Activated CD8-positive, alpha-beta memory T cell treated with anti-CD3 and anti-CD28 coated beads, Interleukin-2, amount 50 U/mL, for 1 hour (primary cell): ENCODE measurements at regions not wholly inside any gene's neighbourhood (a gene's known extent, or its start where the extent isn't known, plus 50 kb on each side); places are given as distances from the start of the nearest gene placed in this dataset.
A peak's percentile ranks its signal among the peaks of the same experiment; 100 is the strongest.
"Not testable (repeated sequence)": the region's sequence is repeated elsewhere in the genome, so short reads cannot be mapped to it uniquely, and the experiment has no call there.

Source experiments
- DNase-seq: peaks from one replicate; pipeline ENCODE4 v3.0.0-alpha.2; 2020; ENCODE audit errors: extremely low read depth

DNA sequence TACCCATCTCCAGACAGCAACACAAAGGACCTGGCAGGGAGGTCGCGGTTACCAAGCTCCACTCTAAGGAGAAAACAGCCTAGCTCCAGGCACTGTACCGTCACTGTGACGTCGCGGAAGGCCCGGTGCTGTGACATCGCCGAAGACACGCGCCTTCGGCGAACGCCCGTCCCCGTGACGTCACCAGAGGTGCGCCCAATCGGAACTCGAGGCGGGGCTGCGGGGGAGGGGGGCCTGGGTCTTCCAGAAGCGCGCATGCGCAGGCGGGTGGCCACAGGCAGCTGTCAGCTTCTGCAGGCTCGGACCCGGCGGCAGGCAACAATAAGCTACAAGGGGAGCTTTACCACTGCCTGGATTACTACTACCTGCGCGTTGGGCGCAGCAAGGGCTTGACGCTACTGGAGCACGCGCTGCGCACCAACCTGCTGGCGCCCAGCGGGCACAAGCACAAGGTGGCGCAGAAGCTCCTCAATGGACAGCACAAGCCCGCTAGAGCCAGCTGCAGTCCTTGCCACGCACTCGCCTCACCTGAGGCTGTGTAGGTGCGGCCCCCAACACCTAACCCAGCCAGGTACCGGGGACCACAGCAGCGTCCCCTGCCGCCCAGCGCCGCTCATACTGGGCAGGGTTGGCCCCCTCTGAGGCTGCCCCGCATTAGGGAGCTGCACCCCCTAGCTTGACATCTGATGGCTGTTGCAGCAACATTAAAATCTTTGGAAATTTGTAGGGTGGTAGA, 208.4 kb downstream of the TPST1 start:
- peak; percentile 74 for DNase-seq

DNA sequence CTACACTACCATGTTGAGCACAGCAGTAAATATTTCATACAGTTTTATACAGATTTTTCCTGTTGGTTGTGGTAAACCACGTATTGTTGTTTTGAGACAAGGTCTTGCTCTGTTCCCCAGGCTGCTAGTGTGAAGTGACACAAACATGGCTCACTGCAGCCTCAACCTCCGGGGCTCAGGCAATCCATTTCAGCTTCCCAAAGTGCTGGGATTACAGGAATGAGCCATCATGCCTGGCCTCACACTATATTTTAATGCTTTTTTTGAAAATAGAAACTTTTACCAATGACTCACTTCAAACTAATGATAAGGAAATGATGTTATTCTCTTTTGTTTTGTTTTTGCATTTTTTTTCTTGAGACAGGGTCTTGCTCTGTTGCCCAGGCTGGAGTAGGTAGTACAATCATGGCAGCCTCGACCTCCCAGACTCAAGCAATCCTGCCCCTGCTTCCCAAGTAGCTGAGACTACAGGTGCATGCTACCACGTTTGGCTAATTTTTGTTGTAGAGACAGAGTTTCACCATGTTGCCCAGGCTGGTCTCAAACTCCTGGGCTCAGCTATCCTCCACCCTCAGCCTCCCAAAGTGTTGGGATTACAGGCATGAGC, 210.6 kb downstream of the TPST1 start:
- DNase-seq = no peak

DNA sequence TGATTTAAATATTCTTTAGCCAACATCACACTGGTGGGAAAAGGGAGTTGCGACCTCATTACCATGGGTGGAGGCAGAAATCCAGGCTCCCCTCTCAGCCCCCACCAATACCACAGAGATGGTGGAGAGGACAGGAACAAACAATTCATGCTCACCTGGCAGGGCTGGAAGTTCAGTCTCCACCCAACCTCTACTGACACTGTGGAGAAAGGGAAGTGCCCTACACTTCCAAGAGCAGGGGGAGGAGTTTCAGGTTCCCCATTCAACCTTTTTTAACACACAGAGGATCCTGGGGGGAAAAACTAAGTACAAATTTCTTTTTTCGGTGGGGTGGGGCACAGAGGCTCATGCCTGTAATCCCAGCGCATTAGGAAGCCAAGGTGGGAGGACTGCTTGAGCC, 210.1 kb upstream of the KCTD7 start:
- DNase-seq = no peak

DNA sequence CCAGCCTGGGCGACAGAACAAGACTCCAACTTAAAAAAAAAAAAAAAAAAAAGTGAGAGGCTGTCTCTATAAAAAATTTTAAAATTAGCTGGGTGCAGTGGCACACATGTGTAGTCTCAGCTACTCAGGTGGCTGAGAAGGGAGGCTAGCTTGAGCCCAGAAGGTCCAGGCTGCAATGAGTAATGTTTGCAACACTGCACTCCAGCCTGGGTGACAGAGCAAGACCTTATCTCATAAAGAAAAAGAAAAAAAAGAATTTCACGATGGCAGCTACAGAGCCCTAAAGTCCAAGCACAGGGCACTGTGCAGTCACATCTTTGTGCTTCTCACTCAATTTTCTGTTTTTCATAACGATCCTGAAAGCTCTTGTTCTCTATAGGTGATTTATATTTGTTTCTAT, 209.5 kb upstream of the KCTD7 start:
- DNase-seq = no peak

DNA sequence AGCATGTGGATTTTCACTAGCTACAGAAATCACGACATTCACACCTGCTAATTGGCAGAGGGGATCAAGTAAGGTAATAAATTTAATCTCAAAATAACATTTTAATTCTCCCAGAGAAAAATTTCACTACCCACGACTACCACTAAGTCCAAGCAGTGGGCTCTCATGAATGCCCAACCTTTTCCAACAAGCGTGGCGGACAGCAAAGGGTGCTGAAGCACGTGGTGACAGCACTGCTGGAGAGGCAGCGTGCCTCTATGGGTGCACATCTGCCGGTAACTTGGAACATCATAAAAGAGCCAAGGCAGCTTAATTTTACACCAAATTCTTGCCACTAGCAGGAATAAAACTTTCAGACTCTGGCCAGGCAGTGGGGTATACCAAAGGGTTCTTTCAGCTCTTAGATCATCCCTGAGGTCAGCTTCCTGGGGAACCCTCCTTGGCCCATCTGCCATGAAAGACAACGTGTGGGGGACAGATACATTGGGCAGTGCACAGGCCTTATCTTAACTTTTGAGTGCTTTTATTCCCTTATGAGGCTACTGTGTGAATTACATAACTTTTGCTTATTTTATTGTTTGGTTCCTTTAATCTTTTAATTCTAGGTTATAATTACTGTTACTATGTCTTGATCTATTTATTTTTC, 206.7 kb upstream of the KCTD7 start:
- DNase-seq = no peak

DNA sequence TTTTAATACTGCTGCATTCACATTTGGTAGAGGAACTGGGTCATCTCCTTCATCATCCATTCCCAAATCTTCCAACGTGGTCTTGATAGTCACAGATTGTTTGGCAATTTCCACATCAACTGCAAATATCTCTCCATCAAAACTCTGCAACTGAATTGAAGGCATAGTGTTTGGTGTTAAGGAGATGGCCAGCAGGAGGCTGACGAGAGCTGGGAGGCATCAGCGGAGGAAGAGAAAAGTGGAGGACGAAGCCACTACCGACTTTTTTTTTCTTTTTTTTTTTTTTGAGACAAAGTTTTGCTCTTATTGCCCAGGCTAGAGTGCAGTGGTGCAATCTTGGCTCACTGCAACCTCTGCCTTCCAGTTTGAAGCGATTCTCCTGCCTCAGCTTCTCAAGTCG, 205.0 kb upstream of the KCTD7 start:
- DNase-seq = no peak

DNA sequence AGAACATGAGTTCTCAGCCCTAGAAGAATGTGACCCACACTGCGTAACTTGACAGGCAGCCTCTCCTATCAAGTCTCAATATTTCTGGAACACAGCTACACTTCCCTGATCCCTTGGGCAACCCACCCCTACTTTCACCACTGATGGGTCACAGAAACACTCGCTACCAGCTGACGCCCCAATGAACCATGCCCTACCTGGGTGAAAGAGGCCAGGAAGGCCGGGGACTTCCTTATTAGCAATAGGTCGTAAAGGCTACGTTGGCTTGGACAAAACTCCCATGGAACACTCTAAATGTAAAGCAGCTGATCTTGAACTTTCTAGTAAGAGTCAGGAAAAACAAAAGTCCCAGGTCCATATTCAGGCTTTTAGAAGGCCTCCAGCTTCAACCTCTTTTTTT, 202.3 kb upstream of the KCTD7 start:
- no peak for DNase-seq

DNA sequence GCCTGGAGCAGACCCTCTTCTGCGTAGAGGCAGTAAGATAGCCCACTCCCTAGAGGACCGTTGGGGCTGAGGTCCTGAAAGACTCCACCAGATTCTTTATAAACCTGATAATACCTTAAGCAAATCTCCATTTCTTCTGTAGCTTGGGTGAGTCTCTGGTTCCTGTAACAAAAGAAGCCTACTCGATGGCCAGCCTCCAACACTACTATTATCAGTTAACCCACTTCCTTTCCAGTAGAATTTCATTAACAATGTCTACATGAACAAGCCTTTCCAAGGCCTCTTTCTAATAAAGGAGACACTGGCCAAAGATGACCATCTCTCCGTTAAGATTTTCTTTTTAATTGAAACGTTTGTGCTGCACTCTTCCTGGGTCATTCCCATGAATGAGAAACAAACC, 201.7 kb upstream of the KCTD7 start:
- no peak for DNase-seq

DNA sequence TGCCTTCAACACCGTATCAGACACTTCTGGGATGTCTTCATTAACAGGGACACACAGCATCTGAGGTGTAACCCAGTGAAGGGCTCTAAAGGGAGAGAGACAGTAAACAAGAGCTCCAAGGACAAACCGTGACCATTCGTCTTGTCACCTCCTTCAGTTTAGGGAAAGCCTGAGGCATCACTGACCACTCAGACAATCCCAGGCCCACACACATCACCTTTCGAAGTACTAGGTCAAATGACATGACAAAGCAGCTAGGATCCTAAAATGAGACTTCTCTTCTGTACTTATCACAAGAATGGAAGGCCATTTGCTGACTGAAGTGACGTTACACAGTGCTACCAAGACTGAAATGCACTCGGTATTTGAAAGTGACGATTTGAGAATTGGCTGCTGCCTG, 200.7 kb upstream of the KCTD7 start:
- no peak for DNase-seq

DNA sequence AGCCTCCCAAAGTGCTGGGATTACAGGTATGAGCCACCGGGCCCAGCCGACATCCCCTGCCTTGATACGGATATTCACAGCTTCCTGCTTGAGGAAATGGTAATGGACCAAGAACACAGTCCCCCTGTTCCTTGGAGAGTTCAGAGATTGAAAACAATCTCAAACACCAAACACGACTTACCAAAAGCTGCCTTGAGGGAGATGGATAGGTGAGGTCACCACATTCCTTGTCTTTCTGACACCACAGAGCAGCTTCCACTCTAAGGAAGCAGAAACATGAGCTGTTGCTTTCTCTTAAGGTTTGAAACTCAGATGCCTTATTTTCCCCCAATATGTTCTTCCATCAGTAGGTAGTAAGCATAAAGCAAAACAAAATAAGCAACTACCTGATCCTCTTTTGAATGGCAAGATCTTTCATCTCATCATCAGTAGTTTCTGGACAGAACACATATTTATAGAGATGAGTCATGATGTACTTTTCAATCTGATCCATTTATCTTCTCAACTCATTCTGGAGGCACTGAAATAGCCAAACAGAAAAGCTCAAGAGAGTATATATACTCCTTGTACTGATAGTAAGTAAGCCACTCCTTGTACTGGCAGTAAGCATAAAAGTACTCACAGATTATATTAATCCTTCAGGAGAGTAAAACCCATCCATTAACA, 199.1 kb upstream of the KCTD7 start:
- no peak for DNase-seq

DNA sequence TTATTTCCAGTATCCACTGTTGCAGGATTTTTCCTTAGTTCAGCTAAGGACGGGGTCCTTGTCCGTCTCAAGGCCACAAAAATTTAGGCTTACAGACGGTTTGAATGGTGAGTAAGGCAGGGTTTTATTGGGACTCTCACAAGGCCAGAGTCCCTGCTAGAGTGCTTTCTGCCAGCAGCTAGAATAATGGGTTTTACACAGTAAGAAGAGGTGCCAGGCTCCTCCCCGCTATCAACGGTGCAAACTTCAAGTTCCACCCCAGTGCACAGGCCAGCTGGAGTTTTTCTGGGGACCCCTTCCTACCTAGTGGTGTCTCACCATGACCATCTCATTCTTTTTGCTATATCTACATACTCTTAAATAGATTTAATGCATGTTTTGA, 198.5 kb upstream of the KCTD7 start:
- DNase-seq = no peak

DNA sequence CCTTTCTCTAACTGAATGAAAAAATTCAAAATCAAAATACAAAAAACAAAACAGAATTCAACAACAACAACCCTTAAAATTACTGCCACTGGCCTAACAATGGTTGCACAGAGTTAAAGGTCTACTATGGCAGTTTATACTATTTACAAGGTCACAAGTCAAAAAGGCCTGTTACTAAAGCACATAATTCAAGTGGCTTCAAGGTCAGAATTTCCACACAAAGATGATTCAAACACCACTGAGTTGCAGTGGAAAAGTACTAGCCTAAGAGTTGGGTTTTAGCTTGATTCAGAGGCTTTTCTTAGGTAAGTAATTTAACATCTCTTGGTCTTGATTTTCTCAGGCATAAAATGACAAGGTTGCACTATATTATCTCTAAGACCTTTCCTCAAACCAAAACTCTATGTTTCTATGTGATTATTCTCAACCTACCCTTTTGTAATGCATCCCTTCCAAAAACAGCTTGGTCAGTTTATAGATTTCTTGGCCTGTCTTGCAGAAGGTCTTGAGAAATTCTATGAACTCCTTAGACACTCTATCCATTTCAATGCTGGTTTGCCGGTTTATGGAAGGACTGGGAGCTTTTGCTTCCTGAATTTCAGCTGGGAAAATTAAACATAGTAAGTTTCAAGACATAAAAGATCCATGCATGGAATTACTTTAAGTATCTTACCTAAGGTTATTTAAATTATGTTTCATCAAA, 189.8 kb upstream of the KCTD7 start:
- DNase-seq = not testable (repeated sequence)

DNA sequence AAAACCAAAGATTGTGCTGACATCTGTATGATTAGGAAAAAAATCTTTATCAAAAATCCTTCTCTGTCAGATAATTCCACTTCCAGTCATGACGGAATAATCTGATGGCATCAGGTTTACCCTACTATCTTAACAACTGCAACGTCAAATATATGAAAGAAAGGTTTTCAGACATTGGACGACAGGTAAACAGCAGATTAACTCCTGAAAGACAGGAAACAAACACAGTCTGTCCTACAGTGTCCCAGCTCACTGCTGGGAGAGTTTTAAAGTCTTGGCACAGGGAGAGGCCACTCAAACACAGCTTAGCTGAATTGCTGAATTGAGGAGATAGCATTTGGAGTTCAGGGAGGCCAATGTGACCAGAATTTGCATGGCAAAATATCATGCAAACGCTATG, 186.3 kb upstream of the KCTD7 start:
- DNase-seq = no peak

DNA sequence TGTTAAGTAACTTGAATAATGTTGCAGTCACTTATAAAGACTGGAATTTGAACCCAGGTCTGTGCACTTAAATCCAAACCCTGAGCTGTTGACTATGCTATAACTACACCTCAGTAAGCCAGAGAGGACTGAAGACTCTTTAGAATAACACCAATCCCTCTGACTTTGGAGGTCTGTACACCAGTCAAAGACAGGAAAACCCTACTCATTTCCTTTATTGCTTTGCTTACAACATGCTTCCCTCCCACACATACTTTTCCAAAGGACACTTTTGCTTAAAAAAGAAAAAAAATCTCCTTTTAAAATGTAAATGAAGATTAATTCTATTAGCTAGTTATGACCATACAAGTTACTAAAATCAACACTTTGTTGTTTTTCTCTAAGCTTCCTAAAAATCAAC, 184.7 kb upstream of the KCTD7 start:
- DNase-seq = no peak

DNA sequence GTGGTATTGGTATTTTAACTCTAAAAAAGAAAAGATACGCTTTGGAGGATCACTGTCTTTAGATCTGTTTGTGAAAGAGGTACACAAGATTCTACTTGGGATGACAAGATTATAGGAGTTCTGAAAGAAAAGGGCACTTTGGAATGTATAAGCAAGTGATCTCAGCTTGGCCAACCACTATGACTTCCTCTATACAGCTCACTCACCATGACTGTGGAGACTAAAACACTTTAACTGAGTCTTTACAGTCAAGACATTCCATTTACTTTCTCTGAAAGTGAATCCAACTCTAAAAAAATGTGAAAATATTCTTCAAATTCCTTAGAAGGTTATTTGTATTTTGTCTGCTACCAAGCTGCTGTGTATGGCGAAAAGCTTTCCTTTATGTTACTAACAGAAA, 181.7 kb upstream of the KCTD7 start:
- DNase-seq = not testable (repeated sequence)

DNA sequence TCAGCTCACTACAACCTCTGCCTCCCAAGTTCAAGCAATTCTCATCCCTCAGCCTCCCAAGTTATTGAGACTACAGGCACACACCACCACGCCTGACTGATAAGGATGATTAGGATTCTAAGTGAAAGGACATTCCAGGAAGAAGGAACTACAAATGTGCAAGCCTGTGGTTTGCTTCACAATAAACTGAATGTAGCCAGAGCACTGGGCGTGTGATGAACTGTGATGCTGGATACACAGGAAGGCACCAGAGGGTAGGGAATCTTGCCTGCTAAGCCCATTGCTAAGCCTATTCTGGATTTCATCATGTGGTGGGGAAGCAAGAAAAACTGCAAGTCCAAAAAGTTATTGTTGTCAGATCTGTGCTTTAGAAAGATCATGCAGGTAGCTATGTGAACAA, 177.9 kb upstream of the KCTD7 start:
- DNase-seq = not testable (repeated sequence)

DNA sequence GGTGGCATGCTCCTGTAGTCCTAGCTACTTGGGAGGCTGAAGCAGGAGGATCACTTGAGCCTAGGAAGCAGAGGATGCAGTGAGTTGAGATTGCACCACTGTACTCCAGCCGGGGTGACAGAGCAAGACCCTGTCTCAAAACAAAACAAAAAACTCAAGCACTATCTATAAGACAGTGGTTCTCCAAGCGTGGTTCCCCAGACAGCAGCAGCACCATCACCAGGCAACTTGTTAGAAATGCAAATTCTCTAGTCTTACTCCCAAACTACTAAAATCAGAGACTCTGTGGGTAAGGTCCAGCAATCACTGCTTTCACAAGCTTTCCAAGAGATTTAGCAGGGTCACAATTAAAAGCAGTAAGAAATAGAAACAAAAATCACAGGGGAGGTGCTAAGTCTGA, 177.0 kb upstream of the KCTD7 start:
- DNase-seq = not testable (repeated sequence)

DNA sequence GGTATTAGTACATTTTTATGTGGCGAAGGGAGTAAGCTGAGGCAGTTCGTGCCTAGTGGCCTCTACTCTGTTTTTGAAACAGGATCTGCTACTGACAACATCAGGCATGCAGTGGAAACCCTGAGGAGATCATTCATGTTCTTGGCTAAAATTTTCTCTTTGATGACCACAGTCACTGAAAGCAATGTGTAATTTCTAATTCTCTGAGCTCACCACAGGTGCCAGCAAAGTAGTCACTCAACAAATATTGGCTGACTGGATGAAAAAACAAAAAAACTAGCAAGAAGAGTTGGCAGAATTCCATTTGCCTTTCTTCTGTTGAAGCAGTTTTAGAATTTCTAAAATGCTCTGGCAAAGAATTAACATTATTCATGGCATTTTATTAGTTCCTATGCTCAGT, 176.5 kb upstream of the KCTD7 start:
- no peak for DNase-seq

DNA sequence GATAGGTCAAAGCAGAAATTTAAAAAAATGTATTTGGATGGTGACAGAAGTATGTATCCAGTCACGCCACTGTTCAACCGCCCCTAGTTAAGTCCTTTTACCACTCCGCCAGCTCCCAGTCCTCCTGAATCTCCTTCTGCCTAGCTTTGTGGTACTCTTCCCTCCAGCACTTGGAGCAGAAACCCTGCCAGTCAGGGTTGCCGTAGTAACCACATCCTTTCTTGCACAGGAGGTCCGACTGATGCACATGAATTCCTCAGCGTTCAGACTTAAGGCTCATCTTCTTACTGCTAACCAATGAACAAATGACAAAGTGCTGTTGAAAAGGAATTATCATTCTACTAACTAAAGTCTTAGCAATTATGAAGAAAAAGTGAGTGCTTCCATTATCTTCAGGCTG, 175.3 kb upstream of the KCTD7 start:
- DNase-seq = no peak

DNA sequence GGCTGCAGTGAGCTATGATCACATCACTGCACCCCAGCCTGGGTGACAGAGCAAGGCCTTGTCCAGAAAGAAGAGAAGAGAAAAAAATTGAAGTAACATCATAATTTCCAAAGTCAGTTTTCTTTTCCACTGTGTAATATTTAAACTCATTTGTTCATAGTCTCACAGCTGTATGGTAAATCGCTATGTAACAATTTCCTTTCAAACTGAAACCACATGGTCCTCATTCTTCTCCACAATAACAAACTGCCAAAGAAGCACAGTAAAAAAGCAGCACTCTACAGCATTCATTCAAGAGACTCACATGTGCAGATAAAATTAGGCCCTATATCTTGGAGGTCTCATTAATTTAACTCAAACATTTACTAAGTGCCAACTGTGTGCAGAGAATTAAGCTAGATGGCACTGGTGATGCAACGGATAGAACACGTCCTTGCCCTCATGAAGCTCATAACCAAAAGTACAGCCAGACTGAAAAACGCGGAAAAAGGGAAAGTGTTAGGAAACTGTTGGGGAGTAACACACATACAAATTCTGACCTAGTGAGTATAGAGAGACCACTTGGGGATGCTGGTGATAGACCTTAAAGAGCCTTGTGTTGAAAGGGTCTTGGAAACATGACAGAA, 174.0 kb upstream of the KCTD7 start:
- no peak for DNase-seq

DNA sequence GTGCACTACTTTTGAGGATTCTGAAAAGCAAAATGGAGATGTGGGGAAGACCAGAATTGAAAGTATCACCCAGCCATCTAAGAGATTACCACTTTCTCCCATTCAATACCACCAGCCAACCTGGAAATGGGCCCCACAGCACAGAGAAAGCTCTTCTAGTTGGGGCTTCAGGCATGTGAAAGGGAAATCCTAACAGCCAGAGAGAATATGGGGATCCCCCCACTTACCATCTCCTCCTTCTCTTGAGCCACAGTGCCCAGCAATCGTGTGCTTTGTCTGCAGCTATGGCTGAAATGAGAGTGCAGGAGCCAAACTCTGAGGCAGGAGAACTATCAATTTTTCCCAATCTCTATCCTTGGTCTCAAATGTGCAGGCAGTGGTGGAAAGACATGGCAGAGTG, 173.2 kb upstream of the KCTD7 start:
- DNase-seq = not testable (repeated sequence)

DNA sequence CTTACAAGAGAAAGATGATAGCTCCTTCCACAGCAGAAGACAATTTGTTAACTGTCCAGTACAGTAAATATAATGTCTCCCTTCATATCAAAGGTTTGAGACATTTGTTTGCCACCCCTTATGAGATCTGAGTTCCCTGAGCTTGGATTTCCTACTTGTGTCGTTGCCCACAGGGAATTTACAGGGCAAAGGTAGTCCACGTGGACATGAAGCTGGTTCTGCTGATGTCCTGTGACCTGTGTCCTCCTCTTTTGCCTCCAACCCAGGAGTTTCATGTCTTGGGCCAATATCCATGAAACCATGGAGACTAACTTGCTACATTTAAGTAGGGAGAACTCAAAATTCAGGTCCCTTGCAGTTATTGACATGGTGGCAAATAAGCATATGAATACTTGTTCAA, 172.2 kb upstream of the KCTD7 start:
- DNase-seq = not testable (repeated sequence)
